A673 (cell line): ENCODE measurements at regions not wholly inside any gene's neighbourhood (a gene's known extent, or its start where the extent isn't known, plus 50 kb on each side); places are given as distances from the start of the nearest gene placed in this dataset.

ENCODE experiments used
- BruUV-seq: library from RNA; stranded (reverse); fragments of 400-500 nt; replicated peaks from 2 replicates; lab custom pipeline; 2021; lab: Mats Ljungman, UMichigan
- CTCF ChIA-PET: fragments of 300-600 bp; sonication (Branson Sonifier 250); formaldehyde crosslinking; loops from one replicate; lab custom pipeline; 2022; ENCODE audit warnings: antibody characterized with exemption; lab: Charles Lee
- POLR2A ChIA-PET: fragments of 300-600 bp; sonication (Branson Sonifier 250); formaldehyde crosslinking; loops from one replicate; lab custom pipeline; 2022; ENCODE audit warnings: antibody characterized with exemption; ENCODE audit not compliant: low non-redundant PET; lab: Charles Lee
- DNase-seq: peaks from one replicate; pipeline ENCODE4 v3.0.0-alpha.2; 2015; ENCODE audit warnings: low spot score
- H3K27ac ChIP-seq: fragments of 200-600 bp; sonication (generic); 2 replicates; pipeline ENCODE4 v1.5.1; 2016; ENCODE audit warnings: mixed run types, low read depth, mild to moderate bottlenecking, mixed read lengths, antibody characterized with exemption, low read length; ENCODE audit not compliant: poor library complexity, severe bottlenecking
- H3K27me3 ChIP-seq: fragments of 200-600 bp; sonication (generic); replicated peaks from 2 replicates; pipeline ENCODE4 v1.6.1; 2017; ENCODE audit warnings: mixed run types, low read depth, mild to moderate bottlenecking, mixed read lengths, antibody characterized with exemption, low read length; ENCODE audit not compliant: insufficient read depth, poor library complexity
- H3K36me3 ChIP-seq: fragments of 200-600 bp; sonication (generic); 2 replicates; pipeline ENCODE4 v1.6.1; 2016; ENCODE audit warnings: mixed run types, mild to moderate bottlenecking, mixed read lengths, antibody characterized with exemption, low read length; ENCODE audit not compliant: insufficient read depth, poor library complexity, severe bottlenecking
- H3K4me1 ChIP-seq: fragments of 200-600 bp; sonication (generic); 2 replicates; pipeline ENCODE4 v1.6.1; 2017; ENCODE audit warnings: mixed run types, mild to moderate bottlenecking, mixed read lengths, antibody characterized with exemption, low read length; ENCODE audit not compliant: insufficient read depth, poor library complexity, severe bottlenecking
- H3K4me3 ChIP-seq: fragments of 200-600 bp; sonication (generic); 2 replicates; pipeline ENCODE4 v1.5.1; 2016; ENCODE audit warnings: low read depth, mixed run types, mild to moderate bottlenecking, mixed read lengths, low read length; ENCODE audit not compliant: poor library complexity, severe bottlenecking
- H3K9me3 ChIP-seq: fragments of 200-600 bp; sonication (generic); 2 replicates; pipeline ENCODE4 v1.6.1; 2016; ENCODE audit warnings: mixed run types, low read depth, mild to moderate bottlenecking, mixed read lengths, antibody characterized with exemption, low read length; ENCODE audit not compliant: poor library complexity, severe bottlenecking
- EZH2 ChIP-seq: fragments of 200-600 bp; sonication (generic); IDR thresholded peaks from 2 replicates; pipeline ENCODE4 v1.6.1; 2017; ENCODE audit warnings: borderline replicate concordance, low read depth, mild to moderate bottlenecking, mixed read lengths, antibody characterized with exemption, low read length; ENCODE audit not compliant: poor library complexity, severe bottlenecking
- intact Hi-C: fragments of 100-400 bp; cut with micrococcal nuclease; formaldehyde crosslinking; loops from one replicate; pipeline ENCODE4 v1.10.0; 2022; ENCODE audit not compliant: unreplicated experiment
- TF ChIP-seq, protein P1 (sequence below): fragments of 300-800, 200-600 bp; sonication (generic); conservative IDR thresholded peaks from 2 replicates; pipeline ENCODE4 v1.5.1; 2017; ENCODE audit warnings: low read depth, mild to moderate bottlenecking, antibody characterized with exemption, low read length, moderate library complexity, mixed read lengths

DNA sequence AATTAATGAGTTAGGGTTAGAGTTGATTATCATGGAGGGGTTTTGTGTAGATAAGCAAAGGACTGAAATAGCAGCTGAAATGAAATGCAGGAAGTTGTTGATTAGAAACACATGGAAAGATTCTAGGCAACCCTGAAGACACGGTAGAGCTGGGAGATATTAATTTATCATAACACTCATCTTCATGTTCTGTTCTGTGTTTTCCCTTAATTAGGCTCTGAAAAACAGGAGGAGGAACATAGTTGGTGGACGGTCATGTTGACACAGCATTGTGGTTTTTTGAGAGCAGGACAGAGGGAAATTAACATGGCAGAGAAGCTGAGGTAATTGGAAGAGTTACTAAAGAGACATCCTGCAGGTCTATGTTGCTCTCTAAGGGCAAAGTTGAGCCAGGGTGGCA is 138.8 kb upstream of the UBASH3B start:
- no peaks in the 10 kb centered on the region for H3K9me3 ChIP-seq
- peak overlapping the region; percentile 3 for H3K27ac ChIP-seq
- BruUV-seq: no TSS peak
- no peaks in the 10 kb centered on the region for H3K27me3 ChIP-seq
- no peaks in the 10 kb centered on the region for H3K36me3 ChIP-seq
- H3K4me3 ChIP-seq: no peak overlapping the region
- ChIA-PET CTCF (interaction anchor here (1.3 kb wide), 1 partner anchor 11 kb away, joined by 4 read pairs; no protein-coding TSS in a partner anchor), POLR2A (no interaction called here)
- H3K4me1 ChIP-seq: peaks cover 27% of the 10 kb centered on the region
- no peak for TF ChIP-seq EZH2
- TF ChIP-seq, protein P1, sequence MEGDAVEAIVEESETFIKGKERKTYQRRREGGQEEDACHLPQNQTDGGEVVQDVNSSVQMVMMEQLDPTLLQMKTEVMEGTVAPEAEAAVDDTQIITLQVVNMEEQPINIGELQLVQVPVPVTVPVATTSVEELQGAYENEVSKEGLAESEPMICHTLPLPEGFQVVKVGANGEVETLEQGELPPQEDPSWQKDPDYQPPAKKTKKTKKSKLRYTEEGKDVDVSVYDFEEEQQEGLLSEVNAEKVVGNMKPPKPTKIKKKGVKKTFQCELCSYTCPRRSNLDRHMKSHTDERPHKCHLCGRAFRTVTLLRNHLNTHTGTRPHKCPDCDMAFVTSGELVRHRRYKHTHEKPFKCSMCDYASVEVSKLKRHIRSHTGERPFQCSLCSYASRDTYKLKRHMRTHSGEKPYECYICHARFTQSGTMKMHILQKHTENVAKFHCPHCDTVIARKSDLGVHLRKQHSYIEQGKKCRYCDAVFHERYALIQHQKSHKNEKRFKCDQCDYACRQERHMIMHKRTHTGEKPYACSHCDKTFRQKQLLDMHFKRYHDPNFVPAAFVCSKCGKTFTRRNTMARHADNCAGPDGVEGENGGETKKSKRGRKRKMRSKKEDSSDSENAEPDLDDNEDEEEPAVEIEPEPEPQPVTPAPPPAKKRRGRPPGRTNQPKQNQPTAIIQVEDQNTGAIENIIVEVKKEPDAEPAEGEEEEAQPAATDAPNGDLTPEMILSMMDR: no peak
- intact Hi-C loops: no loop called here
- peak; percentile 58 for DNase-seq

DNA sequence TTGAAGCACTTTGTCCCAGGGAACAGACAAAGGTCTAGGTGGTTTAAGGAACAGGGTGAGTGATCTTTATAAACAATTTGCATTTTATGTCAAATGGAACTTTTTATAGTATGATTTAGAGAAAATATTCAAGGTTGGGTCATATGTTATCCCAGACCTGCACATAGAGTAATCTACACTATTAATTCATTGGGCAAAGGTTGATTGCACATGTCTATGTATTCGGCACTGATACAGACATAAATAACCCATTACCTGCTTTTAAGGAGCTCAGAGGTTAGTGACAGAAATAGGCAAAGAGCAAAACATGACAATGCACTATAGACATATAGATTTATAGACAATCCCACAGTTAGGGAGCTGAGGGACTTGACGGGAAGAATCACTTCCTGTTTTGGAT is 141.5 kb upstream of the UBASH3B start:
- Histone ChIP-seq H3K27ac (no peak overlapping the region), H3K9me3 (no peaks in the 10 kb centered on the region), H3K27me3 (no peaks in the 10 kb centered on the region), H3K36me3 (no peaks in the 10 kb centered on the region), H3K4me1 (peaks cover 22% of the 10 kb centered on the region), H3K4me3 (no peak overlapping the region)
- intact Hi-C loops: no loop called here
- ChIA-PET CTCF (no interaction called here), POLR2A (no interaction called here)
- DNase-seq: no peak
- no peak for TF ChIP-seq EZH2
- TF ChIP-seq, protein P1: no peak
- BruUV-seq: no TSS peak

DNA sequence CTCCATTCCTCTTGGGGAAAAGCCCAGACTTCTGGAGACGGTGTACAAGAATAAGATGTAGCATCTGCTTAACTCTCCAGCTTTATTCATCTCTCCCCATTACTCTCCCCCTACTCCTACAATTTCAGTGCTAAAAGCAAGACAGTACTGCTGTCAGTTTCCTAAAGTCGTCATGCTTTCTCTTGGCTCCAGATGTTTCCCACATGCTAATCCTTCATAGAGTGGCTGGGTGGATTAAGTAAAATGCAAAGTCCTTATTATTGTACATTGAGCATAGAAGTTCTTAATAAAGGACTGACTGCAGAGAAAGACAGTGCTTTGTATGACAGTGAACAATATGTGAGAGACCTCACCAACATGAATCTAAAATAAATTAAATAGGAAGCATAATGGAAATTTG is 142.2 kb upstream of the UBASH3B start:
- no peak for DNase-seq
- POLR2A ChIA-PET: no interaction called here
- CTCF ChIA-PET: no interaction called here
- Histone ChIP-seq H3K36me3 (no peaks in the 10 kb centered on the region), H3K4me1 (peaks cover 22% of the 10 kb centered on the region), H3K27ac (no peak overlapping the region), H3K4me3 (no peak overlapping the region), H3K27me3 (no peaks in the 10 kb centered on the region), H3K9me3 (no peaks in the 10 kb centered on the region)
- BruUV-seq: no TSS peak
- no peak for TF ChIP-seq EZH2
- TF ChIP-seq, protein P1: no peak
- intact Hi-C loops: no loop called here
